GM04504 (cell line): ENCODE measurements at regions not wholly inside any gene's neighbourhood (a gene's known extent, or its start where the extent isn't known, plus 50 kb on each side); places are given as distances from the start of the nearest gene placed in this dataset.

ENCODE experiments used
- DNase-seq: peaks from one replicate; pipeline ENCODE4 v3.0.0-alpha.2; 2012; ENCODE audit warnings: low read depth

DNA sequence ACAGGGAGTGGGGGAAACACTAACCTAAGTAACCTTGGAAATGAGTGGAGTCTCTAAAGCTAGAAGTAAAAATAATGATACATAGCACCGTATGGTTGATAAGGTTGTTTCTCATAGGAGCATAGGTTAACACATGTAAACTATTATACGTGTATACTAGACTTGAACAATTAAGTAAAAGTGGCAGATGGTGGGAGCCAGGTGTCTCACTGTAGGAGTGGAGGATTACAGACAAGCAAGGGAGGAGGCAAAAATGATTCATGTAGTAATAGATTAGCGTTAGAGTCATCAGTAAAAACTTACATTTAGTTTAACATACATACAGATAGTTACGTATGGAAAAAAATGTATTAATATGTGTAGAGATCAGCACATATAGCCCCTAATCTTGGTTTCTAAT is 138.4 kb upstream of the DSCAM start:
- DNase-seq: no peak

DNA sequence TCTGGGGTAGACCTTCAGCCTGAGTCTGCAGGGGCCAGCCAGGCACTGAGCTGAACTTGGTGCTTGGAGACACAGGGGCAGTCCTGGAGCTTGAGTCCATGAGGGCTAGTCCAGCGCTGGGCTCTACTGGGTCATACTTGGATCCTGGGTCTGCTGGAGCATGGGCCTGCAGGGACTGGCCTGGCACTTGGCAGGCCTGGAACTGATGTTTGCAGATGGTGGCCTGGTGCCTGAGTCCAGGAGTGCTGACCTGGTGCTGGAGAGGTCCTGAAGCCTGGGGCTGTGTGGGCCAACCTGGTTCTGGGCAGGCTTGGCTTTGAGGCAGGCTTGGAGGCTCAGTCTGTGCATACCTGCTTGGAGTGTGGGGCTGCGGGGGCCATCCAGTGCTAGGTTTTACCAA is 143.4 kb upstream of the DSCAM start:
- no peak for DNase-seq

DNA sequence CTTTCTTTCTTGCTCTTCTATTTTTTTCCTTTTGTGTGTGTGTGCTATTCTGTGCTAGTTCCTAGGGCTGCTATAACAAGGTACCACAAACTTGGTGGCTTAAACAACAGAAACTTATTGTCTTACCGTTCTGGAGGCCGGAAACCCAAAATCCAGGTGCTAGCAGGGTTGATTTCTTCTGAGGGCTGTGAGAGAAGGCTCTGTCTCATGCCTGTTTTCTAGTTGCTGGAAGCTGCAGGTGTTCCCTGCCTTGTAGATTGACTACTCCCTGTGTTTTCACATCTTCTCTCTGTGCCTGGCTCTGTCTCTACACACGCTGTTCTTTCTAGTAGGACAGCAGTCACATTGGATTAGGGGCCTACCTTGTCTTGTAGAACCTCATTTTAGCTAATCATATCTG is 150.9 kb upstream of the DSCAM start:
- DNase-seq: no peak

DNA sequence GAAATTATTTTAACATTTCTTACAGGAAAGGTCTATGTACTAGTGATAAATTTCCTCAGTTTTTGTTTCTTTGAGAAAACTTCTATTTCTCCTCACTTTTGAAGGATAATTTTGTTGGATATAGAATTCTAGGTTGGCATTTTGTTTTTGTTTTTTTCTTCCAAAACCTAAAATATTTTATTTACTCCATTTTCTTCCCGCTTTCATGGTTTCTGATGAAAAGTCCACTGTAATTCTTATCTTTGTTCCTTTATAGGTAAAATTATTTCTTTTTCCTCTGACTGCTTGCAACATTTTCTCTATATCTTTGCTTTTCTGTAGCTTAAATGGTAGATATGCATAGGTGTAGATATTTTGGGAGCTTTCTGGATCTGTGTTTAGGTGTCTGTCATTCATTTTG is 153.9 kb upstream of the DSCAM start:
- no peak for DNase-seq

DNA sequence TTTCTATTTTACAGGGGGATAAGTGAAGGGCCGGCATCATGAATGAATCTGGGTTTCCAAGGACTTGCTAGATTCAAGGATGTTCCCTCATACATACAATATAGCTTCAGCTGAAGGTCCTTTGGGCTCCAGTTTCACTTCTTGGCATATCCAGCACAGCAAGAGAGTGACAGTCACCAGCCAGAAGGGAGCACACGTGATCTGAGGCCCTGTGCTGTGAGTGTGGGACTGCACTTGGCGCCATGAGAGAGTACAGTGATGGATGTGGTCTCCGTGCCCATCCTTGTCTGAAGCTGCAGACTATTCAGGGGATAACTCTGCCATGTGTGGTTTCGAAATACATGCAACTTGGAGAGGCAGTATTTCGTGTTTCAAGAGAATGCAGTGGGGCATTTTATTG is 159.7 kb upstream of the DSCAM start:
- no peak for DNase-seq

DNA sequence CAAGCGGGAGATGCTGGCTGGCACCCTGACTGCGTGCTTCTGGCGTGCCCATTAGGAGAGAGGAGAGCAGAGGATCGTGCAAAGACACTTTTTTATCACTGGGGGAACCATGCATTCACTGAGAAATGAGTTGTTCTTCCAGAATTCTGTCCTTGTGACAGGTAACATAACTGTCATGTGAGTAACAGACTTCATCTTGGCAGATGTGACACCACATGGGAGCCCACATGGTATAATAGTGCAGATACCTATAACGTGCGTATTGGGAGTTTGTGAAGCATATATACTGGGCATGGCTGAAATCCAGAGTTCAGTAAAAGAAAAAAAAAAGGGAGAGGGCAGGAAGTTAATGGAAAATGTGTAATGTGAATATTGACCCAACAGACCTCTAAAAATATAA is 159.6 kb upstream of the BACE2 start:
- DNase-seq: no peak

DNA sequence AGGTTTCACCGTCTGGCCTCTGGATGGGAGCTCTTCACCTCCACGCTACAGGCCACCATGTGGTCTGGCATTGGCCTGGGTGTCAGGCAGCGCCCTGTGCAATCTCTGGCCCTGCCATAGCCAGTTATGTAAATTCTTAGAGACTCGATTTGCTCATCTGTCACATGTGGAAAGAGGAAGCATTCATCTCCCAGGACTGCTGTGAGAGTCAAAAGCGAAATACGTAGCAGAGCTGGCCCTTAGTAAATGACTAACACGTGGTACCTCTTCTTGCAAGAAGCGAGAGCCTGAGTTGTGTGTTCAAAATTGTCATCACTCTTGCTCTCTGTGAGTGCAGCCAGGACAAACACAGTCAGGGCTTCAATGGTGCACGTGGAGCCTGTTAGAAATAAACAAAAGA is 159.0 kb upstream of the BACE2 start:
- no peak for DNase-seq

DNA sequence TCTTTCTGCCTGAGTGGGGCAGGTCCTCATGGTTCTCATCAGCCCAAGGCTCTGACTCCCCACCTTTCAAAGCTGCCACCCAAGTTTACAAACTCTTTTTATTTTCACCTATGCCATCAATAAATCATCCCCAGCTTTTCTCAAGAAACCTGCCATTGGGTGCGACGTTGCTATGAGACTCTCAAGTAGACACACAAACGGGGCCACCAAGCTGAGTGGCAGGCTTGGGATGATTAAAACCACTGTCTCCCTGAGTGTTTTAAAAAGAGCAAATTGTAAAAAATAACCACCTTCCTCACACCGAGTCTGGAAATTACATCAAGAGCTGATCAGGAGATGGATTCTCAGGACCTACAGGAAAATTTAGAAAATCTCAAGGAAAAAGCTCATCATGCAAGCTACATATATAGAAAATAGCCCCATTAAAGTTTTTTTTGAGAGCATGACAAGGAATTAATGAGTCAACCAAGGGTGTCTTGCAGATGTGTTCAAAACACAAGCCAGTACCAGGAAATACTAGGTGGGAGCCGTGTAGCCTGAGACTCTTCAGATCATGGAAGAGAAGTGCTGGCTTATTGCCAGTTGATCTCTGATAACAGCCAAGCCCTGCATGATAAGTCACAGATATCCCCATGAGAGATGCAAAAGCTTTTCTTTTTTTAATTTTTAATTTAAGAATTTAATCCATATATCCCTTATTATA is 158.4 kb upstream of the BACE2 start:
- no peak for DNase-seq

DNA sequence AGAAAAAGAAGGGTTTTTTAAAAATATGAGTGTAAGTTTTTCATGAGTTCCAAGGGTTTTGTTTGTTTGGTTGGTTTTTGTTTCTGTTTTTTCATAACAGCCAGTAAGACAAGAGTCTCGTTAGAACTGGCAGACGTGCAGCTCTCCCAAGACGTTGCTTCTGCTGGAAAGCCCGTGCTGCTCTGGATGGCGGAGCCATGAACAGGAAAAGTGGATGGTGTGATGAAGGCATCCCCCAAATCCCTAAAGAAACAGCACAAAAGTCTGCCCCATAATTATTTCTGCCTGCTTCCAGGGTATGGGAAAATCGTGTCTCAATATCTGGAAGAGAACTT is 157.9 kb upstream of the BACE2 start:
- DNase-seq: no peak

DNA sequence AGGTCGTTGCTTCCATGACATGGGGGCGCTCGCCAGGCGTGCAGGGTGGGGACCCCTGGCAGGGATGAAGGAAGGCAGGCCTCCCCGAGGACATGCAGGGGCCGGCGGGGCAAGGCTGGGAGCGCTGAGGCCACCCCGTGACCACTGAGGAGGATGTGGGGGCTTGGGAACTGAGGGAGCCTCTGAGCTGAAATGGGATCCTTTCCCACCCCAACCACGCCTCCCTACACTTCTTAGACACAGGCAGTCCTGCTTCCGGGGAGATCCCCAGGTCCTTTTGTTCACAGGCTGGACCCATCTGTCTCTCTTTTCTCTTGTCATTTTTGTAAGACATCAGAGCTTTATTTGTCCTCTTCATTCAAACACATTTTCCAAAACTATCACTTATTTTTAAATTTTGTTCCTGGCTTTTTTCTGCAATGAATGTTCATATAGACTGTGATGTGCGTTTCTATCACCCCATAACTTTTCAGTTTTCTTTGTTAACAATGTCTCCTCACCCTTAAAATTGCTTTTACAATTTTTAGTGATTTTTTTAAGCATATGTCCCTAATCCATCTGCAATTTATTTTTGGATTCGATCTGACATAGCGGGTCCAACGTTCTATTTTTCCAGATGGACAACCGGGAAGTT is 156.7 kb upstream of the BACE2 start:
- DNase-seq: no peak

DNA sequence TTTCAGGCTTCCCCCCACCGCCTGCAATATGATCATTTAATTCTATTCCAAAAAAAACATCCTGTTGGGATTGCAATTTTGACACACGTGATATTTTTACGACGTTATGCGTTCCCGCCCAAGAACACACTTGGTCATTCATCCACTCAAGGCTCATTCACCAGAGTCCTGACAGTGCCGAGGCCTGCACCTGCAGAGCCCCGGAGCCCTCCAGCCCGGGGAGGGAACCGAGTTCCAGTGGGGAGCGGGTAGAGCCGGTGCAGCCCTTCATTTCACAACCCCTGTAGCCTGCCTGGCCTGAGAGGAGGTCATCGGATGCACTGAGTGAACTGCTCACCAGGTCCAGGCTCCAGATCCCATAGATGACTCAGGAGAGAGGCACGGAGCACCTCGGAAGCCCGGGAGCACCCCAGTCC is 156.0 kb upstream of the BACE2 start:
- no peak for DNase-seq

DNA sequence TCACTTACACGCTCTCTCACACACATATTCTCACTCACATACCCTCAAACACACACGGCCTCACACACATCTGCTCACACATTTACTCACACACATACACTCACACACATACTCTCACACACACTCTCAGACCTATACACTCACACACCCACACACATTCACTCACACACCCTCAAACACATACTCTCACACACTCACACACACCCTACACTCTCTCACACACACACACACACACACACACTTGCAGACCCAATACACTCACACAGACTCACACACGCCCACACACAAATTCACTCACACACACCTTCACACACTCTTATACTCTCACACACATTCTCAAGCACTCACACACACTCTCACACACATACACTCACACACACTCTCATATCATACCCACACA is 155.5 kb upstream of the BACE2 start:
- no peak for DNase-seq

DNA sequence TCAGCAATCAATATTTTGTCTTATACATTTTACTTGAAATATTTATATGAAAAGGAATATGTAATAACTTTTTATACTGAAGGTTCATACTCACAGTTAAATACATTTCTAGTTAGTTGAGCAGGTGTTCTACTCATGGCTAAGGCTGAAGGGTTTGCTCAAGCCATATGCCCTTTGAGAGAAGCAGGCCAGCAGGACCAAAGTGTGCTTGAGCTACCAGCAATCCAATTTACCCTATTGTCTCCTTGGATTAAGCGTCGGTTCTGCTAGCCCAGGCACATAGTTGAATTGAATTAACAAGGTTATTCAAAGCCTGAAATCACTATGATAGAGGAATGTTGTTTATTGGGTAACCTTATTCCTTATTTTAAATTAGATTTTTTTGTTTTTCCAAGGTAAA is 151.5 kb upstream of the BACE2 start:
- DNase-seq: no peak

DNA sequence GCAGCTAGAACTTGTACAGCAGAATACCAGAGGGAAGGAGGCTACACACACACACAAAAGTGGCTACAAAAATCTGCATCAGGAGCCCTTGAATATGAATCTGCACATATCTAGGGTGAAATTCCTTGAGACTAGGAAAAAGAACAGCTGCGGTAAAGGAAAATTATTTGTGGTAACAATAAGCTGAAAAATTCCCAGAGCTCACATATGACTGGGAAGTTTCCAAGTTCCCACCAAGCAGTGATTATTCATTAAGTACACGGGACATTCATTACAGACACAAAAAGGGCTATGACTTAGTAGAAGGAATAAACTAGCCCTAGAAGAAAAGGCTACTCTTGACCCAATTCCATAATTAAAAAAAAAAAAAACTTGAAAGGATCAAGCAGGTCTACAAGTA is 149.5 kb upstream of the BACE2 start:
- DNase-seq: no peak

DNA sequence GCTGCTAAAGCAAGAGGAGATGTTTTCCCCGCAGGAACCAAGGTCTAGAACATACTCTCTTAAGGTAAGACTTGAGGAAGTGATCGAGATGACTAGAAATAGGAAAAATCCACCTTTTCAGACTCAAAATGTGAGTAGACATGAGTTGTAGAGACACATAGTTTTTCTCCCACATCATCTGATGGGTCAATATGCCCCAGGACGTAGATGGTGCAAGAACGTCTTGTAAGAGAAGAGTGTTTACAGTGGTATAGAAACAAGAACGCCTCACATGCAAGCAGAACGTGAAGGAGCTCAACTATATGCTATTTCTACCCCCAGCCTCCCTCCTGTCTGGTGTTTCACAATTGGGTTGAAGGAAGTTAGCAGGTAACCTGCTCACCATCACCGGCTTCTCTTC is 144.0 kb upstream of the BACE2 start:
- no peak for DNase-seq

DNA sequence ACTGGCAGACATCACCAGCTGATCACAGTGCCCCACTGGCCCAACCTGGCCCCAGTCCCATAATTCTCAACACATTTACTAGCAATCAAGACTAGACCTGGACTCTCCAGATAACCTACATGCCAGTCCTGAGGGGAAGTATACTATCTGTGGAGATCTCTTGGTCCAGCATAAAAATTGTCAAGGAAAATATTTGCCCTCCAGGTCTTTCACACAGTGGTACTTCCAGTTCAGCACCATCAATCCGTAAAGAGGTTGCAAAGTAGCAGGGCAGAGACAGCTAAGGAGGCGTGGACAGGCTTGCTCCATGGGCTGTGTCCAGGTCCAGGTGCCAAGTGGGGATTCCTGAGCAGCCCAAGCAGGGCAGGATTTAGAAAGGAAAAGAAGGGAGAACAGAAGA is 143.6 kb upstream of the BACE2 start:
- no peak for DNase-seq

DNA sequence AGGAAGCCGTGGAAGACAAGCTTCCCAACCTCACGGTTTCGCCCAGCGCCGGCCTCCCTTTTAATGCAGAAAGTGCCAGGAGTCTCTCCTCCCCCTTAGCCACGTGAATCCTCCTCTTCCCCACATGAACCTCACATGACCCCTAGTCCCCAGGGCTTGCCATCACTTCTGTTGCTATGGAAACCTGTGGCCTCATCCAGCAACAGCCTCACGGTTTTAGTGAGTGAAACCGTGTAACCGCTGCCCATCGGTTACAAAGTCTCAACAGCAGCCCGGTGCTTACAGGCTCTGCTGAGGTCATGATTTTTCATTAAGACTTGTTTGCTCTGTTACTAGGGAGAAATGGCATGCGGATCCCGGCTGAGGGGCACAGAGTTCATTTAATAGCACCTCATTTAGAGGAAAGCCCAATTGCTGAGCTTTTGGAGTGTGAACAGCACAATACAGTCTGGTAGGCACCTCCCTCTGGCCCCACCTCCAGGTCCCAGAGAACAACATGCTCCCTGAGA is 143.2 kb upstream of the BACE2 start:
- no peak for DNase-seq

DNA sequence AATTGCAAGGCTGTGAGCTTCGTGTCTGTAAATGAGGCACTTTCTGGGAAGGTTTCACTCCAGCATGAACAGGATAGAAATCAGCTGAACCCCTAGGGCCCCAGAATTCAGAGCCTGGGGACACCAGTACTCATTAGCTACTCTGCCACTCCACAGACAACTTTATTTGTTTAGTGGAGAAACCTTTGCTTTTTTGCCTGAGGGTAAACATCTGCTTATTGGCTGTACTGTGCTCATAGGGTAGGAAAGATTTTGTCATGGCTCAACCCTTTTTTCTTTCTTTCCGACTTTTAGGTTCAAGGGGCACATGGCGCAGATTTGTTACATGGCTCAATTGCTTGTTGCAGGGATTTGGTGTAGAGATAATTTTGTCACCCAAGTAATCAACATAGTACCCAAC is 138.4 kb upstream of the BACE2 start:
- DNase-seq: no peak

DNA sequence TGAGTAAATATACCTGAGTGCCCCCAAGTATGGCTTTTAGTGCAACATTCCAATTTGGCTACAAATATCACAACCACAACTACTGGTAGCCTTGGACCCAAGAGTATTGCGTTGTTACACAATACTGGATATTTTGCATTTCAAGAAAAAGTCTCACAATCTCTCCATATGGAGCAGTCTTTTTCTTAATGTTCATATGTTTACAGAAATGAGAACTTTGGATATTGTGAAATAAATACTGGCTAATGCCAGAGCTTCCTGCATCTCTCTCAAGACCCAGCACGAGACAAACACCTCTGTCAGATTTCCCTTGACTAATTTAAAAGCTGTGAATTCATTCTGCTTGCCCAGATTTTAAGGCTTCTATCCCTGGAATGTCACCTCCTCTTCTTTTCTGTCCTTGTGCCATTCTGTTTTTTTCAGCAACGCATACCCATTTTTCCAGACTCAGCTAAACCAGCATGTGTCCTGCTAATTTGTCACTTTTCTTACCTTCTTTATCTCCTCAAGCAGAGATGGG is 136.2 kb upstream of the BACE2 start:
- no peak for DNase-seq

DNA sequence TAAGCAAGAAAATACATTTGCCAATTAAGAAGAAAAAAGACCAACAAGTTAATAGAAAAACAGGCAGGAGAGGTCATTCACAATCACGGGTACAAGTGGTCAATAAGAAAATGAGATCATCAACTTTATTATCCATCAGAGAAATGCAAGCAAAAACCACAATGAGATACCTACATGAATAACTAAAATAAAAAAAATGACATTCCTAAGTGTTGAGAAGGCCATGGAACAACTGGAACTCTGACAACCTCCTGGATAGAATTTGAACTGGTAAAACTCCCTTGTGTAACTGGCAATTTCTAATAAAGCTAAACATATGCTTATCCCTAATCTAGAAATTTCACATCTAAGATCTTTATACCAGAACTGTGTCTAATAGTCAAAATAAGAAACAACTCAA is 135.4 kb upstream of the BACE2 start:
- no peak for DNase-seq

DNA sequence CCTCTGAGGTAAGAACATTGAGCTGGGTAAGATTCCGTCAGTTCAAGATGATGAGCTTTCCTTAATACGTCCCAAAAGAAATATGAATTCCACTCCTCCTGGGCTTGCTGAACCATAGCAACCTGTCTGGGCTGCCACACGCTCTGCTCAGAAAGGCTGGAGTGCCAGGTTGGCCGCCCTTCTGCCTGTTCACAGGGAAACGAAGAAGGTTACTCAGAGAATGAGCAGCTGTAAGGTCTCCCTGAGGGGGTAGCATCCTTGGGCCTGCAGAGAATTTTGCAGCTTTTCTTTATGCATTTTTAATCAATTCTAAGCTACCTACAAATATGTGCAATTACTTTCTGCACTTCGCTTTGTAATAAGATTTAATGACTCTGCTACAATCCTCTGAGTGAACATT is 130.7 kb upstream of the BACE2 start:
- DNase-seq: no peak

DNA sequence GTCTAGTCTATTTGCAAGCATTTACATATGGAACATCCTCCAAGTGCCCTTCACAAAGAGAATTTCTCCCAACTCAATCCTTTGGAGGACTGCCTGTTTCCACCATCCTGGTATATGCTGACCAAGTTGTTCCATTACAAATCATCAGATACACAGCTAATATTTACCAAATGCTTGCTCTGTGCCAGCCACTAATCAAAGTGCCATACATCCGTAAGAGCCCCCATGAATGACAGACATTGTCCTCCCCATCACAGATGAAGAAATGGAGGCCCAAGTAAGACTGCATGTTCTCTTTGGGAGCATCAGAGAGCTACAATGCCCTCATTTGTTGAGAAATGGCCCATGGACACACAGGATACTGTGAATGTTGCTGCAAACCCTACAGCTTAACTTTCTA is 130.0 kb upstream of the BACE2 start:
- DNase-seq: no peak

DNA sequence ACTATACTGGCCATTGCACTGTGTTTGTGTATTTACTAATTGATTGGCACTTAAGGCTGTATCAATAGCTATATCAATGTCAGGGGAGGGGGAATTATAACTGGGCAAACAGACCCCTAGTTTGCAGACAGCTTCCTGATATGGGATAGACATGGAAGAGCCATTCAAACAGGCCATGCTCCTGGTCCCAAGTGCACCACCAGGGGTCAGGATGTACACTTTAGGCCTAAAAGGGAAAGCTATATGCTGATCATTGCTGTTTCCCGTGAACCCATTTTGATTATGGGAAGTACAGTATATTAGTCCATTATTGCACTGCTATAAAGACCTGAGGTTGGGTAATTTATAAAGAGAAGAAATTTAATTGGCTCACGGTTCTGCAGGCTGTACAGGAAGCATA is 124.9 kb upstream of the BACE2 start:
- DNase-seq: no peak
